ENCODE measurements at regions not wholly inside any gene's neighbourhood (a gene's known extent, or its start where the extent isn't known, plus 50 kb on each side); places are given as distances from the start of the nearest gene placed in this dataset.

GRCh38 chr9:90442723-90443122 lies 199.9 kb downstream of the DIRAS2 start:
- TF ChIP-seq ZNF274 (IDR thresholded peaks at IDR 0.05; ENCODE audit: low read depth, low read length) (no peak), YY1 (IDR thresholded peaks at IDR 0.05; ENCODE audit: insufficient read depth, insufficient read length) (no peak)
